ENCODE measurements at regions not wholly inside any gene's neighbourhood (a gene's known extent, or its start where the extent isn't known, plus 50 kb on each side); places are given as distances from the start of the nearest gene placed in this dataset.

DNA sequence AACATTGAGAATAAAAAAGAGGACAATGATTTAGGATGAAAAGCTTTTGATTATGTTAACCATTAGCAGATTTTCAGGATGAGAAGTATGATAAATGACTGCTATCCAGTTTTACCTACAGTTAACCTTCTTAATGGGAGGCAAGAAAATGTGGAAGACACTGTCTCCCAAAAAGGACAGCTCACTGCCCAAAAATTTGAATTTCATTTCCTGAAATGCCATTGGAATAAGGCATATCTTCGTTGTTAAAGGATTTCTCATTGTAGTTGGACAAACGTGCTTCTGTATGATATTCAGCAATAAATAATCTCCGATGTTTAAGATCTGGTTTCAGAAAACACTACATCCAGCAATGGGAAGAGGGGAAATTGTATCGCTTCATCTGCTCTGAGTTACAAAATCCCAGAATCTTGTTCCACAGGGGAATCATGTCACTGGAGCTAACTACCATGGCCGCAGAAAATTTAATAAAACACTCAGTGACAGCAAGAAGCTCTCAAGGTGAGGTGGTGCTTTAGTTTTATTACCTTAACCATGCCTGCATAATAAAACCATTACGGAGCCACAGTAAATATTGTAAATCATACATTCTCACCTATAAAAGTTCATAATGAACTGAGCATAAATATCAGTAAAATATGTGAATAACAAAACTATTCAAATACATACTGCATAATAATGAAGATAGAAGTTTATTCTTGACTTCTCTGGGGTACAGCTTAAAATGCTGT lies 552.3 kb downstream of the PCDH7 start (continued):
- TF ChIP-seq FOSB (CRISPR knock-in tag; IDR thresholded peaks at IDR 0.05) (no peak), JUN (IDR thresholded peaks at IDR 0.05) (no peak), KDM1A (IDR thresholded peaks at IDR 0.05; ENCODE audit: low read depth) (no peak), NFE2L2 (conservative IDR thresholded peaks at IDR 0.05; ENCODE audit: low read length) (no peak), CEBPB (IDR thresholded peaks at IDR 0.05) (no peak)

DNA sequence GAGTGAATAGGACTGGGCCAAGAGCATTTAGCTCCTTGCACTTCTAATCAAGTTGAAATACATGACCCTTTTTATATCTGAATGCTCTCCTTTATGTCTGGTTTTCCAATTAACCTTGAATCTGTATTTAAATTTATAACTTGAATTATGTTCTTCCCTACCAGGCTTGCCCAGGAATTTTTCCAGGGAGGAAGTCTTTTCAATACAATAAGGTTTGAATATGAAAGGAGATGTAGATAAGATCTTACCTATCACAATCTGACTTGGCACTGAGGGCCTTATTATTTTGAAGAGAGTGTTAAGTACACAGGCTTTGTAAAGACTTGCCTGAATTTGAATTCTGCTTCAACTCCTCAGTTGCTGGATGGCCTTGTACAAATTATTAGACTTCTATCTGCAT lies 555.7 kb downstream of the PCDH7 start:
- ATAC-seq (no peak), DNase-seq (ENCODE audit: low read depth in 1 of 2, low spot score in 1 of 2) (no peak), FAIRE-seq (no peak)
- ChIA-PET CTCF (no interaction called here), POLR2A (no interaction called here)
- TF ChIP-seq FOXS1 (CRISPR knock-in tag; IDR thresholded peaks at IDR 0.05): no peak
- no peak for TF ChIP-seq TP53 (CRISPR knock-in tag; IDR thresholded peaks at IDR 0.05)
- TF ChIP-seq RFX5 (IDR thresholded peaks at IDR 0.05): no peak
- TF ChIP-seq HOXB13 (CRISPR knock-in tag; IDR thresholded peaks at IDR 0.05; ENCODE audit: low read depth): no peak
- TF ChIP-seq ZFP36 (IDR thresholded peaks at IDR 0.05; ENCODE audit: borderline replicate concordance, partially characterized antibody): no peak
- TF ChIP-seq RARB (CRISPR knock-in tag; IDR thresholded peaks at IDR 0.05): no peak
- no peak for TF ChIP-seq KDM1A (IDR thresholded peaks at IDR 0.05; ENCODE audit: low read depth)
- TF ChIP-seq RAD21 (conservative IDR thresholded peaks at IDR 0.05 in 1 of 2, IDR thresholded peaks at IDR 0.05 in 1 of 2): no peak
- TF ChIP-seq MAZ (IDR thresholded peaks at IDR 0.05; ENCODE audit: borderline replicate concordance, low read depth, low read length): no peak
- TF ChIP-seq, protein P1, sequence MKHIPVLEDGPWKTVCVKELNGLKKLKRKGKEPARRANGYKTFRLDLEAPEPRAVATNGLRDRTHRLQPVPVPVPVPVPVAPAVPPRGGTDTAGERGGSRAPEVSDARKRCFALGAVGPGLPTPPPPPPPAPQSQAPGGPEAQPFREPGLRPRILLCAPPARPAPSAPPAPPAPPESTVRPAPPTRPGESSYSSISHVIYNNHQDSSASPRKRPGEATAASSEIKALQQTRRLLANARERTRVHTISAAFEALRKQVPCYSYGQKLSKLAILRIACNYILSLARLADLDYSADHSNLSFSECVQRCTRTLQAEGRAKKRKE (CRISPR knock-in tag; IDR thresholded peaks at IDR 0.05; ENCODE audit: low read depth): no peak
- TF ChIP-seq MYC (IDR thresholded peaks at IDR 0.05; ENCODE audit: borderline replicate concordance, low read length): no peak
- TF ChIP-seq POLR2A (IDR thresholded peaks at IDR 0.05; ENCODE audit: low read length): no peak
- TF ChIP-seq CBX8 (IDR thresholded peaks at IDR 0.05): no peak
- no peak for TF ChIP-seq ZNF302 (CRISPR knock-in tag; IDR thresholded peaks at IDR 0.05)
- TF ChIP-seq SMC3 (IDR thresholded peaks at IDR 0.05): no peak
- no peak for TF ChIP-seq CBX2 (IDR thresholded peaks at IDR 0.05; ENCODE audit: borderline replicate concordance, low read depth)
- TF ChIP-seq NPAS2 (CRISPR knock-in tag; IDR thresholded peaks at IDR 0.05; ENCODE audit: borderline replicate concordance): no peak
- no peak for TF ChIP-seq EP300 (IDR thresholded peaks at IDR 0.05)
- TF ChIP-seq TFCP2L1 (CRISPR knock-in tag; IDR thresholded peaks at IDR 0.05): no peak
- TF ChIP-seq, protein P2, sequence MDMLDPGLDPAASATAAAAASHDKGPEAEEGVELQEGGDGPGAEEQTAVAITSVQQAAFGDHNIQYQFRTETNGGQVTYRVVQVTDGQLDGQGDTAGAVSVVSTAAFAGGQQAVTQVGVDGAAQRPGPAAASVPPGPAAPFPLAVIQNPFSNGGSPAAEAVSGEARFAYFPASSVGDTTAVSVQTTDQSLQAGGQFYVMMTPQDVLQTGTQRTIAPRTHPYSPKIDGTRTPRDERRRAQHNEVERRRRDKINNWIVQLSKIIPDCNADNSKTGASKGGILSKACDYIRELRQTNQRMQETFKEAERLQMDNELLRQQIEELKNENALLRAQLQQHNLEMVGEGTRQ (IDR thresholded peaks at IDR 0.05): no peak
- Histone ChIP-seq H3K9me3 (no peaks in the 10 kb centered on the region), H3K4me2 (no peak overlapping the region), H3K4me3 (no peak overlapping the region), H3K27ac (no peak overlapping the region), H3K4me1 (no peaks in the 10 kb centered on the region)

DNA sequence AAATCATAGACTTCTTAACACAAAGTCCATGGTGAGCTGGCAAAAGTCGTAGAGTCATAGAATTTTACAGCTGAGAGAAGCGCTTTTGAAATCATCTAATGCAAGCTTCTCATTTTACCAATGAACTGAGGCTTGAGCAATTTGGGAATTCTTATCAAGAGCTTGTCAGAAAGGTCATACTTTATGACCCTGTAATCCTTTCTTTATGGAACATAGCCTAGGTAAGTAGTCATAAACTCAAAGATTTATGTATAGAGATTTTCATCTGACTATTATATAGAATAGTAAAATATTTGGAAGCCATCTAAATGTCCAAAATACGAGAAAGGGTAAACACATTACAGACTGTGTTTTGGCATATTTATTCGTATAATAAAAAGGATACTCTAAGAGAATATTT lies 563.5 kb downstream of the PCDH7 start:
- ChIA-PET CTCF (no interaction called here), POLR2A (no interaction called here)
- Histone ChIP-seq H3K9me3 (no peaks in the 10 kb centered on the region), H3K27ac (no peak overlapping the region), H3K4me2 (no peak overlapping the region), H3K4me1 (no peaks in the 10 kb centered on the region), H3K4me3 (no peak overlapping the region)
- ATAC-seq: no peak
- FAIRE-seq: no peak
- no peak for DNase-seq (ENCODE audit: low read depth in 1 of 2, low spot score in 1 of 2)
- WGBS (ENCODE audit: missing lambda C conversion rate): 5% methylated on average over 4 of the region's 4 CpGs
- TF ChIP-seq CBX8 (IDR thresholded peaks at IDR 0.05) (no peak), NFE2L2 (conservative IDR thresholded peaks at IDR 0.05; ENCODE audit: low read length) (no peak), FOXS1 (CRISPR knock-in tag; IDR thresholded peaks at IDR 0.05) (no peak), RARB (CRISPR knock-in tag; IDR thresholded peaks at IDR 0.05) (no peak), NPAS2 (CRISPR knock-in tag; IDR thresholded peaks at IDR 0.05; ENCODE audit: borderline replicate concordance) (no peak)
